ENCODE measurements at regions not wholly inside any gene's neighbourhood (a gene's known extent, or its start where the extent isn't known, plus 50 kb on each side); places are given as distances from the start of the nearest gene placed in this dataset.

GRCh38 chr1:234722904-234723720, 113.1 kb upstream of the IRF2BP2 start (continued):
- TF ChIP-seq, protein P1, sequence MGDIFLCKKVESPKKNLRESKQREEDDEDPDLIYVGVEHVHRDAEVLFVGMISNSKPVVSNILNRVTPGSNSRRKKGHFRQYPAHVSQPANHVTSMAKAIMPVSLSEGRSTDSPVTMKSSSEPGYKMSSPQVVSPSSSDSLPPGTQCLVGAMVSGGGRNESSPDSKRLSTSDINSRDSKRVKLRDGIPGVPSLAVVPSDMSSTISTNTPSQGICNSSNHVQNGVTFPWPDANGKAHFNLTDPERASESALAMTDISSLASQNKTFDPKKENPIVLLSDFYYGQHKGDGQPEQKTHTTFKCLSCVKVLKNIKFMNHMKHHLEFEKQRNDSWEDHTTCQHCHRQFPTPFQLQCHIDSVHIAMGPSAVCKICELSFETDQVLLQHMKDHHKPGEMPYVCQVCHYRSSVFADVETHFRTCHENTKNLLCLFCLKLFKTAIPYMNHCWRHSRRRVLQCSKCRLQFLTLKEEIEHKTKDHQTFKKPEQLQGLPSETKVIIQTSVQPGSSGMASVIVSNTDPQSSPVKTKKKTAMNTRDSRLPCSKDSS (IDR thresholded peaks at IDR 0.05; ENCODE audit: low read depth, partially characterized antibody) = no peak
- TF ChIP-seq RAD21 (CRISPR knock-in tag; conservative IDR thresholded peaks at IDR 0.05 in 1 of 2, IDR thresholded peaks at IDR 0.05 in 1 of 2) (0 out of 4 replicates have a peak, but pooled peaks of 1 of the 2 experiments have one; percentile 14), ARNT (IDR thresholded peaks at IDR 0.05) (no peak), EHMT2 (IDR thresholded peaks at IDR 0.05) (no peak), PBX2 (CRISPR knock-in tag; IDR thresholded peaks at IDR 0.05; ENCODE audit: low read depth) (no peak), PBX2 (tag; conservative IDR thresholded peaks at IDR 0.05; ENCODE audit: low read depth) (no peak), ESRRB (CRISPR knock-in tag; IDR thresholded peaks at IDR 0.05; ENCODE audit: borderline replicate concordance) (0 out of 2 replicates have a peak, but pooled peaks have one; percentile 59), SLC30A9 (CRISPR knock-in tag; IDR thresholded peaks at IDR 0.05) (no peak), MED1 (CRISPR knock-in tag; IDR thresholded peaks at IDR 0.05; ENCODE audit: borderline replicate concordance) (no peak)
- TF ChIP-seq, protein P2, sequence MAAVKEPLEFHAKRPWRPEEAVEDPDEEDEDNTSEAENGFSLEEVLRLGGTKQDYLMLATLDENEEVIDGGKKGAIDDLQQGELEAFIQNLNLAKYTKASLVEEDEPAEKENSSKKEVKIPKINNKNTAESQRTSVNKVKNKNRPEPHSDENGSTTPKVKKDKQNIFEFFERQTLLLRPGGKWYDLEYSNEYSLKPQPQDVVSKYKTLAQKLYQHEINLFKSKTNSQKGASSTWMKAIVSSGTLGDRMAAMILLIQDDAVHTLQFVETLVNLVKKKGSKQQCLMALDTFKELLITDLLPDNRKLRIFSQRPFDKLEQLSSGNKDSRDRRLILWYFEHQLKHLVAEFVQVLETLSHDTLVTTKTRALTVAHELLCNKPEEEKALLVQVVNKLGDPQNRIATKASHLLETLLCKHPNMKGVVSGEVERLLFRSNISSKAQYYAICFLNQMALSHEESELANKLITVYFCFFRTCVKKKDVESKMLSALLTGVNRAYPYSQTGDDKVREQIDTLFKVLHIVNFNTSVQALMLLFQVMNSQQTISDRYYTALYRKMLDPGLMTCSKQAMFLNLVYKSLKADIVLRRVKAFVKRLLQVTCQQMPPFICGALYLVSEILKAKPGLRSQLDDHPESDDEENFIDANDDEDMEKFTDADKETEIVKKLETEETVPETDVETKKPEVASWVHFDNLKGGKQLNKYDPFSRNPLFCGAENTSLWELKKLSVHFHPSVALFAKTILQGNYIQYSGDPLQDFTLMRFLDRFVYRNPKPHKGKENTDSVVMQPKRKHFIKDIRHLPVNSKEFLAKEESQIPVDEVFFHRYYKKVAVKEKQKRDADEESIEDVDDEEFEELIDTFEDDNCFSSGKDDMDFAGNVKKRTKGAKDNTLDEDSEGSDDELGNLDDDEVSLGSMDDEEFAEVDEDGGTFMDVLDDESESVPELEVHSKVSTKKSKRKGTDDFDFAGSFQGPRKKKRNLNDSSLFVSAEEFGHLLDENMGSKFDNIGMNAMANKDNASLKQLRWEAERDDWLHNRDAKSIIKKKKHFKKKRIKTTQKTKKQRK (IDR thresholded peaks at IDR 0.05; ENCODE audit: borderline replicate concordance, low read depth, low read length) = no peak
- TF ChIP-seq, protein P3, sequence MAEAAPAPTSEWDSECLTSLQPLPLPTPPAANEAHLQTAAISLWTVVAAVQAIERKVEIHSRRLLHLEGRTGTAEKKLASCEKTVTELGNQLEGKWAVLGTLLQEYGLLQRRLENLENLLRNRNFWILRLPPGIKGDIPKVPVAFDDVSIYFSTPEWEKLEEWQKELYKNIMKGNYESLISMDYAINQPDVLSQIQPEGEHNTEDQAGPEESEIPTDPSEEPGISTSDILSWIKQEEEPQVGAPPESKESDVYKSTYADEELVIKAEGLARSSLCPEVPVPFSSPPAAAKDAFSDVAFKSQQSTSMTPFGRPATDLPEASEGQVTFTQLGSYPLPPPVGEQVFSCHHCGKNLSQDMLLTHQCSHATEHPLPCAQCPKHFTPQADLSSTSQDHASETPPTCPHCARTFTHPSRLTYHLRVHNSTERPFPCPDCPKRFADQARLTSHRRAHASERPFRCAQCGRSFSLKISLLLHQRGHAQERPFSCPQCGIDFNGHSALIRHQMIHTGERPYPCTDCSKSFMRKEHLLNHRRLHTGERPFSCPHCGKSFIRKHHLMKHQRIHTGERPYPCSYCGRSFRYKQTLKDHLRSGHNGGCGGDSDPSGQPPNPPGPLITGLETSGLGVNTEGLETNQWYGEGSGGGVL (CRISPR knock-in tag; IDR thresholded peaks at IDR 0.05) = no peak

All from K562 (cell line).